HepG2 (cell line): ENCODE measurements at regions not wholly inside any gene's neighbourhood (a gene's known extent, or its start where the extent isn't known, plus 50 kb on each side); places are given as distances from the start of the nearest gene placed in this dataset.

Source experiments
- ATAC-seq: fragments of 200-7000 bp; cut with Tn5 transposase; 3 replicates; pipeline ENCODE4 v1.9.1; 2020; ENCODE audit warnings: mild to moderate bottlenecking, moderate library complexity
- BruUV-seq: library from RNA; stranded (reverse); fragments of 400-500 nt; replicated peaks from 2 replicates; lab custom pipeline; 2021; lab: Mats Ljungman, UMichigan
- CTCF ChIA-PET: fragments of 300-600 bp; formaldehyde crosslinking; extraction: SDS; loops from one replicate; lab custom pipeline; 2021; ENCODE audit warnings: low total read pairs, inconsistent platforms, low intra/inter-chr PET ratio; lab: Yijun Ruan, JAX
- POLR2A ChIA-PET: fragments of 350-600 bp; sonication (Branson Sonifier 250); formaldehyde crosslinking; loops from one replicate; lab custom pipeline; 2020; ENCODE audit warnings: antibody characterized with exemption, inconsistent platforms; lab: Yijun Ruan, JAX
- DNase-seq: peaks from one replicate; pipeline ENCODE4 v3.0.0-alpha.2; 2015; ENCODE audit warnings: low spot score
- FAIRE-seq: peaks from 3 replicates; lab custom pipeline; 2011; peaks lifted over from hg19 to GRCh38; lab: Jason Lieb, UNC
- H2AFZ ChIP-seq: one replicate; pipeline ENCODE4 v1.6.1; 2011; ENCODE audit warnings: low read length, inconsistent platforms
- H3K27ac ChIP-seq: fragments of 300-600 bp; 3 replicates; pipeline ENCODE4 v1.8.0; 2011; ENCODE audit warnings: mixed run types, mild to moderate bottlenecking, mixed read lengths, low read length, inconsistent platforms; ENCODE audit not compliant: insufficient read depth; ENCODE audit errors: extremely low read length
- H3K27me3 ChIP-seq, 2 experiments: fragments of 200-600 bp in 1 of 2; 2 replicates in 1 of 2; 3 replicates in 1 of 2; pipeline versions ENCODE4 v1.6.0 to v1.8.0; 2011; ENCODE audit warnings: low read length in 2 of 2, mild to moderate bottlenecking in 2 of 2, moderate library complexity in 2 of 2, inconsistent platforms in 1 of 2; ENCODE audit not compliant: insufficient read depth in 2 of 2, control insufficient read depth in 1 of 2
- H3K36me3 ChIP-seq, 2 experiments: fragments of 200-600 bp in 1 of 2; replicated peaks in 1 of 2; 2 replicates in 1 of 2; 3 replicates in 1 of 2; pipeline versions ENCODE4 v1.5.1 to v1.8.0; 2011; ENCODE audit warnings: low read length in 2 of 2, inconsistent platforms in 1 of 2; ENCODE audit not compliant: insufficient read depth in 2 of 2, control insufficient read depth in 1 of 2
- H3K4me1 ChIP-seq: 2 replicates; pipeline ENCODE4 v1.5.1; 2012; ENCODE audit warnings: low read length, inconsistent platforms; ENCODE audit not compliant: insufficient read depth
- H3K4me2 ChIP-seq: 2 replicates; pipeline ENCODE4 v1.6.0; 2011; ENCODE audit warnings: low read depth, low read length, inconsistent platforms
- H3K4me3 ChIP-seq, 3 experiments: fragments of 200-600 bp in 1 of 3; sonication (generic), shearing (Covaris generic) in 1 of 3; replicated peaks in 1 of 3; 2 replicates each; pipeline ENCODE4 v1.5.1; 2011 to 2016; ENCODE audit warnings: low read length in 3 of 3, inconsistent platforms in 2 of 3, low read depth in 2 of 3, mild to moderate bottlenecking in 2 of 3, control low read depth in 1 of 3, mixed read lengths in 1 of 3; ENCODE audit not compliant: insufficient read depth in 1 of 3
- H3K79me2 ChIP-seq: one replicate; pipeline ENCODE4 v1.6.1; 2011; ENCODE audit warnings: low read length, inconsistent platforms; ENCODE audit not compliant: insufficient read depth
- H3K9ac ChIP-seq: 2 replicates; pipeline ENCODE4 v1.6.0; 2011; ENCODE audit warnings: mild to moderate bottlenecking, low read depth, low read length, inconsistent platforms; ENCODE audit not compliant: insufficient read depth
- H3K9me3 ChIP-seq: 2 replicates; pipeline ENCODE4 v1.5.1; 2012; ENCODE audit warnings: mild to moderate bottlenecking, low read length
- H4K20me1 ChIP-seq: 2 replicates; pipeline ENCODE4 v1.6.0; 2011; ENCODE audit warnings: inconsistent platforms, mild to moderate bottlenecking, low read length, moderate library complexity; ENCODE audit not compliant: insufficient read depth
- CENPX ChIP-seq: sonication (generic); formaldehyde crosslinking; IDR thresholded peaks from 2 replicates; pipeline ENCODE4 v1.9.0; 2021; ENCODE audit warnings: mild to moderate bottlenecking, missing genetic modification reagents, moderate library complexity
- EED ChIP-seq: sonication (generic); formaldehyde crosslinking; IDR thresholded peaks from 2 replicates; pipeline ENCODE4 v1.5.0; 2020; ENCODE audit warnings: mild to moderate bottlenecking, missing genetic modification reagents
- ELF1 ChIP-seq: sonication (generic); formaldehyde crosslinking; IDR thresholded peaks from 2 replicates; pipeline ENCODE4 v1.4.0; 2020; ENCODE audit warnings: missing genetic modification reagents
- HOXA9 ChIP-seq: sonication (generic); formaldehyde crosslinking; IDR thresholded peaks from 2 replicates; pipeline ENCODE4 v1.8.1; 2022; ENCODE audit warnings: missing genetic modification reagents, mild to moderate bottlenecking, moderate library complexity, borderline replicate concordance
- MIER2 ChIP-seq: IDR thresholded peaks from 2 replicates; pipeline ENCODE4 v1.6.1; 2016; ENCODE audit warnings: missing biosample characterization, missing genetic modification reagents
- MYNN ChIP-seq: sonication (generic); formaldehyde crosslinking; IDR thresholded peaks from 2 replicates; pipeline ENCODE4 v1.4.0; 2020; ENCODE audit warnings: mild to moderate bottlenecking, low read depth, missing genetic modification reagents
- PAWR ChIP-seq: sonication (generic); formaldehyde crosslinking; IDR thresholded peaks from 2 replicates; pipeline ENCODE4 v1.4.0; 2020; ENCODE audit warnings: missing genetic modification reagents, mild to moderate bottlenecking, borderline replicate concordance
- POLR2G ChIP-seq: fragments of 200-400 bp; formaldehyde crosslinking; IDR thresholded peaks from 2 replicates; pipeline ENCODE4 v1.6.1; 2018; ENCODE audit warnings: mild to moderate bottlenecking, low read depth, low read length, moderate library complexity
- RORA ChIP-seq: sonication (generic); formaldehyde crosslinking; IDR thresholded peaks from 2 replicates; pipeline ENCODE4 v1.5.0; 2020; ENCODE audit warnings: mild to moderate bottlenecking, missing genetic modification reagents, moderate library complexity
- TCF12 ChIP-seq, 2 experiments: fragments of 450-650 bp in 1 of 2; sonication (generic) in 1 of 2; formaldehyde crosslinking in 1 of 2; IDR thresholded peaks; 2 replicates each; pipeline versions ENCODE4 v1.6.1 to v1.8.0; 2017 to 2022; ENCODE audit warnings: antibody characterized with exemption in 1 of 2, mild to moderate bottlenecking in 1 of 2, missing genetic modification reagents in 1 of 2, moderate library complexity in 1 of 2
- TP53 ChIP-seq: sonication (generic); formaldehyde crosslinking; conservative IDR thresholded peaks from 2 replicates; pipeline ENCODE4 v1.4.0; 2020; ENCODE audit warnings: missing genetic modification reagents
- ZFP37 ChIP-seq: sonication (generic); formaldehyde crosslinking; IDR thresholded peaks from 2 replicates; pipeline ENCODE4 v1.4.0; 2020; ENCODE audit warnings: missing genetic modification reagents, borderline replicate concordance
- ZFP41 ChIP-seq: sonication (generic); formaldehyde crosslinking; IDR thresholded peaks from 2 replicates; pipeline ENCODE4 v1.4.0; 2020; ENCODE audit warnings: mild to moderate bottlenecking, missing genetic modification reagents, borderline replicate concordance
- ZNF253 ChIP-seq: sonication (generic); formaldehyde crosslinking; IDR thresholded peaks from 2 replicates; pipeline ENCODE4 v1.8.0; 2022; ENCODE audit warnings: mild to moderate bottlenecking, missing genetic modification reagents, borderline replicate concordance
- ZNF543 ChIP-seq: sonication (generic); formaldehyde crosslinking; IDR thresholded peaks from 2 replicates; pipeline ENCODE4 v1.4.0; 2020; ENCODE audit warnings: mild to moderate bottlenecking, missing genetic modification reagents
- ZNF570 ChIP-seq: sonication (generic); formaldehyde crosslinking; IDR thresholded peaks from 2 replicates; pipeline ENCODE4 v1.4.0; 2020; ENCODE audit warnings: mild to moderate bottlenecking, missing genetic modification reagents, borderline replicate concordance
- ZNF574 ChIP-seq: sonication (generic); formaldehyde crosslinking; IDR thresholded peaks from 2 replicates; pipeline ENCODE4 v1.4.0; 2020; ENCODE audit warnings: missing genetic modification reagents
- ZNF709 ChIP-seq: sonication (generic); formaldehyde crosslinking; IDR thresholded peaks from 2 replicates; pipeline ENCODE4 v1.5.0; 2020; ENCODE audit warnings: mild to moderate bottlenecking, missing genetic modification reagents
- ZSCAN20 ChIP-seq: sonication (generic); formaldehyde crosslinking; IDR thresholded peaks from 2 replicates; pipeline ENCODE4 v1.4.0; 2020; ENCODE audit warnings: missing genetic modification reagents, mild to moderate bottlenecking, borderline replicate concordance
- WGBS: methylation state at CpG from one replicate; pipeline ENCODE4 v1.1.6; 2017; ENCODE audit warnings: low lambda C conversion rate; 5-methylcytosine and 5-hydroxymethylcytosine counted together
- in situ Hi-C: cut with HindIII; loops from 2 replicates; pipeline ENCODE4 v1.10.0; 2017; ENCODE audit warnings: low pct_unique_long_range_greater_than_20kb; ENCODE audit not compliant: extremely low pct_ligation_motif_present
- intact Hi-C: fragments of 100-400 bp; cut with micrococcal nuclease; formaldehyde crosslinking; loops from one replicate; pipeline ENCODE4 v1.10.0; 2022; ENCODE audit not compliant: unreplicated experiment

GRCh38 chr4:14602206-14602605 lies 400.1 kb upstream of the CPEB2 start (continued):
- TF ChIP-seq ZNF543, result no peak
- no peak for TF ChIP-seq TP53
- no peak for TF ChIP-seq ZSCAN20 (CRISPR knock-in tag)
- no peak for TF ChIP-seq POLR2G
- no peak for TF ChIP-seq PAWR (CRISPR knock-in tag)

GRCh38 chr4:14607001-14607400 lies 395.3 kb upstream of the CPEB2 start:
- Histone ChIP-seq H3K4me3 (no peak overlapping the region), H3K9ac (no peak overlapping the region), H3K27ac (no peak overlapping the region), H3K4me2 (no peak overlapping the region), H3K36me3 (no peaks in the 10 kb centered on the region), H2AFZ (no peak overlapping the region), H3K27me3 (no peaks in the 10 kb centered on the region), H3K4me1 (no peaks in the 10 kb centered on the region), H4K20me1 (no peaks in the 10 kb centered on the region), H3K9me3 (peaks cover 95% of the 10 kb centered on the region), H3K79me2 (no peaks in the 10 kb centered on the region)
- no peak for TF ChIP-seq HOXA9 (CRISPR knock-in tag)
- no peak for TF ChIP-seq ZNF253 (CRISPR knock-in tag)
- no peak for TF ChIP-seq ZNF574 (CRISPR knock-in tag)
- TF ChIP-seq ZFP41 (CRISPR knock-in tag), result no peak
- no peak for TF ChIP-seq ZFP37 (CRISPR knock-in tag)
- TF ChIP-seq MIER2 (CRISPR knock-in tag), result no peak
- TF ChIP-seq RORA (CRISPR knock-in tag), result no peak
- TF ChIP-seq CENPX (CRISPR knock-in tag), result no peak
- TF ChIP-seq TCF12 (IDR thresholded peaks at IDR 0.05), result no peak
- no peak for TF ChIP-seq TCF12 (CRISPR knock-in tag; IDR thresholded peaks at IDR 0.05)
- no peak for TF ChIP-seq EED (CRISPR knock-in tag)
- no peak for TF ChIP-seq ZNF570
- TF ChIP-seq ELF1 (CRISPR knock-in tag), result no peak
- TF ChIP-seq ZNF709, result no peak
- TF ChIP-seq MYNN (CRISPR knock-in tag), result no peak
- ChIA-PET CTCF (no interaction called here), POLR2A (no interaction called here)
- FAIRE-seq (no peak), ATAC-seq (no peak), DNase-seq (no peak)
- 0% methylated on average over 3 of the region's 3 CpGs for WGBS
- no TSS peak for BruUV-seq
- in situ Hi-C loops, result no loop called here
- intact Hi-C loops, result no loop called here
